ENCODE measurements at regions not wholly inside any gene's neighbourhood (a gene's known extent, or its start where the extent isn't known, plus 50 kb on each side); places are given as distances from the start of the nearest gene placed in this dataset.
A peak's percentile ranks its signal among the peaks of the same experiment; 100 is the strongest.

- TF ChIP-seq ZC3H10 (CRISPR knock-in tag; IDR thresholded peaks at IDR 0.05) (no peak), ISL1 (CRISPR knock-in tag; IDR thresholded peaks at IDR 0.05) (peak; percentile 86)
- ATAC-seq = no peak
These were observed 185.5 kb upstream of the KCNN2 start for GRCh38 chr5:114176356-114176755.

- TF ChIP-seq RARB (CRISPR knock-in tag; IDR thresholded peaks at IDR 0.05) = no peak
- TF ChIP-seq, protein P1, sequence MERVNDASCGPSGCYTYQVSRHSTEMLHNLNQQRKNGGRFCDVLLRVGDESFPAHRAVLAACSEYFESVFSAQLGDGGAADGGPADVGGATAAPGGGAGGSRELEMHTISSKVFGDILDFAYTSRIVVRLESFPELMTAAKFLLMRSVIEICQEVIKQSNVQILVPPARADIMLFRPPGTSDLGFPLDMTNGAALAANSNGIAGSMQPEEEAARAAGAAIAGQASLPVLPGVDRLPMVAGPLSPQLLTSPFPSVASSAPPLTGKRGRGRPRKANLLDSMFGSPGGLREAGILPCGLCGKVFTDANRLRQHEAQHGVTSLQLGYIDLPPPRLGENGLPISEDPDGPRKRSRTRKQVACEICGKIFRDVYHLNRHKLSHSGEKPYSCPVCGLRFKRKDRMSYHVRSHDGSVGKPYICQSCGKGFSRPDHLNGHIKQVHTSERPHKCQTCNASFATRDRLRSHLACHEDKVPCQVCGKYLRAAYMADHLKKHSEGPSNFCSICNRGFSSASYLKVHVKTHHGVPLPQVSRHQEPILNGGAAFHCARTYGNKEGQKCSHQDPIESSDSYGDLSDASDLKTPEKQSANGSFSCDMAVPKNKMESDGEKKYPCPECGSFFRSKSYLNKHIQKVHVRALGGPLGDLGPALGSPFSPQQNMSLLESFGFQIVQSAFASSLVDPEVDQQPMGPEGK (CRISPR knock-in tag; IDR thresholded peaks at IDR 0.05; ENCODE audit: borderline replicate concordance) = no peak
- no peak for TF ChIP-seq ARNTL (CRISPR knock-in tag; IDR thresholded peaks at IDR 0.05; ENCODE audit: borderline replicate concordance, low read depth)
- no peak for TF ChIP-seq POU6F1 (CRISPR knock-in tag; IDR thresholded peaks at IDR 0.05; ENCODE audit: borderline replicate concordance, low read depth)
- no peak for TF ChIP-seq ZNF8 (CRISPR knock-in tag; IDR thresholded peaks at IDR 0.05)
- TF ChIP-seq ZFP3 (CRISPR knock-in tag; IDR thresholded peaks at IDR 0.05) = no peak
- TF ChIP-seq SNAI2 (CRISPR knock-in tag; IDR thresholded peaks at IDR 0.05) = no peak
- TF ChIP-seq PPARA (CRISPR knock-in tag; IDR thresholded peaks at IDR 0.05; ENCODE audit: borderline replicate concordance) = no peak
- no peak for ATAC-seq
These were observed 182.7 kb upstream of the KCNN2 start for GRCh38 chr5:114179134-114179533.

DNA sequence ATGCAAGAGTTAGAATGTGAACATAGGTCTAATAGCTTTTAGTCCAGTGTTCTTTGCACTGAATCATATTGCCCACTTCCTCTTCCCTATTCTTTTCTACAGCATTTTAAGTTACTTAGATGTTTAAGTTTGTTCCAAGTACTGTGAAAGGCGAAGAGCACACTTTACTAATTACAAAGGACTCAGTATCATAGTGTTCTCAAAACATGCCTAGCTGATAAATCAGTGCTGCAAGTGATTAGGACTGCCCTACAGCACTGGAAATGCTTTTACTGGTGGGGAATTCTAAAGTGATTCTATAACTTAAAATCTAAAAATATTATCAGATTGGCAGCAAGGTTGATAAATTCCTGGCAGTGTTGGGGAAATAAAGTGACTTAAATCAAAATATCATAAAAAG is 177.9 kb upstream of the KCNN2 start:
- no peak for ATAC-seq
- TF ChIP-seq BACH2 (CRISPR knock-in tag; IDR thresholded peaks at IDR 0.05; ENCODE audit: borderline replicate concordance) = no peak
- TF ChIP-seq, protein P2, sequence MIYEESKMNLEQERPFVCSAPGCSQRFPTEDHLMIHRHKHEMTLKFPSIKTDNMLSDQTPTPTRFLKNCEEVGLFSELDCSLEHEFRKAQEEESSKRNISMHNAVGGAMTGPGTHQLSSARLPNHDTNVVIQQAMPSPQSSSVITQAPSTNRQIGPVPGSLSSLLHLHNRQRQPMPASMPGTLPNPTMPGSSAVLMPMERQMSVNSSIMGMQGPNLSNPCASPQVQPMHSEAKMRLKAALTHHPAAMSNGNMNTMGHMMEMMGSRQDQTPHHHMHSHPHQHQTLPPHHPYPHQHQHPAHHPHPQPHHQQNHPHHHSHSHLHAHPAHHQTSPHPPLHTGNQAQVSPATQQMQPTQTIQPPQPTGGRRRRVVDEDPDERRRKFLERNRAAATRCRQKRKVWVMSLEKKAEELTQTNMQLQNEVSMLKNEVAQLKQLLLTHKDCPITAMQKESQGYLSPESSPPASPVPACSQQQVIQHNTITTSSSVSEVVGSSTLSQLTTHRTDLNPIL (CRISPR knock-in tag; IDR thresholded peaks at IDR 0.05; ENCODE audit: low read depth) = no peak
- no peak for TF ChIP-seq ZFP30 (CRISPR knock-in tag; IDR thresholded peaks at IDR 0.05)
- no peak for TF ChIP-seq OSR1 (CRISPR knock-in tag; IDR thresholded peaks at IDR 0.05)
- TF ChIP-seq, protein P3, sequence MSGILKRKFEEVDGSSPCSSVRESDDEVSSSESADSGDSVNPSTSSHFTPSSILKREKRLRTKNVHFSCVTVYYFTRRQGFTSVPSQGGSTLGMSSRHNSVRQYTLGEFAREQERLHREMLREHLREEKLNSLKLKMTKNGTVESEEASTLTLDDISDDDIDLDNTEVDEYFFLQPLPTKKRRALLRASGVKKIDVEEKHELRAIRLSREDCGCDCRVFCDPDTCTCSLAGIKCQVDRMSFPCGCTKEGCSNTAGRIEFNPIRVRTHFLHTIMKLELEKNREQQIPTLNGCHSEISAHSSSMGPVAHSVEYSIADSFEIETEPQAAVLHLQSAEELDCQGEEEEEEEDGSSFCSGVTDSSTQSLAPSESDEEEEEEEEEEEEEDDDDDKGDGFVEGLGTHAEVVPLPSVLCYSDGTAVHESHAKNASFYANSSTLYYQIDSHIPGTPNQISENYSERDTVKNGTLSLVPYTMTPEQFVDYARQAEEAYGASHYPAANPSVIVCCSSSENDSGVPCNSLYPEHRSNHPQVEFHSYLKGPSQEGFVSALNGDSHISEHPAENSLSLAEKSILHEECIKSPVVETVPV (CRISPR knock-in tag; IDR thresholded peaks at IDR 0.05) = no peak
- TF ChIP-seq GLIS3 (CRISPR knock-in tag; IDR thresholded peaks at IDR 0.05) = no peak
- TF ChIP-seq, protein P4, sequence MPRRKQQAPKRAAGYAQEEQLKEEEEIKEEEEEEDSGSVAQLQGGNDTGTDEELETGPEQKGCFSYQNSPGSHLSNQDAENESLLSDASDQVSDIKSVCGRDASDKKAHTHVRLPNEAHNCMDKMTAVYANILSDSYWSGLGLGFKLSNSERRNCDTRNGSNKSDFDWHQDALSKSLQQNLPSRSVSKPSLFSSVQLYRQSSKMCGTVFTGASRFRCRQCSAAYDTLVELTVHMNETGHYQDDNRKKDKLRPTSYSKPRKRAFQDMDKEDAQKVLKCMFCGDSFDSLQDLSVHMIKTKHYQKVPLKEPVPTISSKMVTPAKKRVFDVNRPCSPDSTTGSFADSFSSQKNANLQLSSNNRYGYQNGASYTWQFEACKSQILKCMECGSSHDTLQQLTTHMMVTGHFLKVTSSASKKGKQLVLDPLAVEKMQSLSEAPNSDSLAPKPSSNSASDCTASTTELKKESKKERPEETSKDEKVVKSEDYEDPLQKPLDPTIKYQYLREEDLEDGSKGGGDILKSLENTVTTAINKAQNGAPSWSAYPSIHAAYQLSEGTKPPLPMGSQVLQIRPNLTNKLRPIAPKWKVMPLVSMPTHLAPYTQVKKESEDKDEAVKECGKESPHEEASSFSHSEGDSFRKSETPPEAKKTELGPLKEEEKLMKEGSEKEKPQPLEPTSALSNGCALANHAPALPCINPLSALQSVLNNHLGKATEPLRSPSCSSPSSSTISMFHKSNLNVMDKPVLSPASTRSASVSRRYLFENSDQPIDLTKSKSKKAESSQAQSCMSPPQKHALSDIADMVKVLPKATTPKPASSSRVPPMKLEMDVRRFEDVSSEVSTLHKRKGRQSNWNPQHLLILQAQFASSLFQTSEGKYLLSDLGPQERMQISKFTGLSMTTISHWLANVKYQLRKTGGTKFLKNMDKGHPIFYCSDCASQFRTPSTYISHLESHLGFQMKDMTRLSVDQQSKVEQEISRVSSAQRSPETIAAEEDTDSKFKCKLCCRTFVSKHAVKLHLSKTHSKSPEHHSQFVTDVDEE (CRISPR knock-in tag; IDR thresholded peaks at IDR 0.05) = no peak
- TF ChIP-seq PPARA (CRISPR knock-in tag; IDR thresholded peaks at IDR 0.05; ENCODE audit: borderline replicate concordance) = no peak
- TF ChIP-seq, protein P1 (CRISPR knock-in tag; IDR thresholded peaks at IDR 0.05; ENCODE audit: borderline replicate concordance) = no peak
- TF ChIP-seq RARB (CRISPR knock-in tag; IDR thresholded peaks at IDR 0.05) = no peak
- no peak for TF ChIP-seq ZC3H10 (CRISPR knock-in tag; IDR thresholded peaks at IDR 0.05)
- no peak for TF ChIP-seq ARNTL (CRISPR knock-in tag; IDR thresholded peaks at IDR 0.05; ENCODE audit: borderline replicate concordance, low read depth)
- no peak for TF ChIP-seq SNAI2 (CRISPR knock-in tag; IDR thresholded peaks at IDR 0.05)
- TF ChIP-seq POU6F1 (CRISPR knock-in tag; IDR thresholded peaks at IDR 0.05; ENCODE audit: borderline replicate concordance, low read depth) = no peak

Measured in SK-N-SH treated with all-trans-retinoic acid at 6 μM for 48 hours (cell line).